Loucy (cell line): ENCODE measurements at regions not wholly inside any gene's neighbourhood (a gene's known extent, or its start where the extent isn't known, plus 50 kb on each side); places are given as distances from the start of the nearest gene placed in this dataset.

Experiments used
- H2AFZ ChIP-seq: fragments of 200-600 bp; sonication (generic); 2 replicates; pipeline ENCODE4 v1.6.0; 2016; ENCODE audit warnings: antibody characterized with exemption, mild to moderate bottlenecking, low read length, moderate library complexity
- H3F3A ChIP-seq: fragments of 200-600 bp; 2 replicates; pipeline ENCODE4 v1.6.0; 2016; ENCODE audit warnings: antibody characterized with exemption, low read depth, mild to moderate bottlenecking
- H3K27me3 ChIP-seq: fragments of 200-600 bp; sonication (generic); 2 replicates; pipeline ENCODE4 v1.6.1; 2014; ENCODE audit warnings: low read length, mild to moderate bottlenecking; ENCODE audit not compliant: insufficient read depth, poor library complexity, severe bottlenecking
- H3K36me3 ChIP-seq: fragments of 200-600 bp; sonication (generic); 2 replicates; pipeline ENCODE4 v1.6.1; 2016; ENCODE audit warnings: low read length; ENCODE audit not compliant: insufficient read depth
- H3K4me1 ChIP-seq: fragments of 200-600 bp; sonication (generic); 2 replicates; pipeline ENCODE4 v1.5.1; 2014; ENCODE audit warnings: low read length, mild to moderate bottlenecking; ENCODE audit not compliant: insufficient read depth, poor library complexity, severe bottlenecking
- H3K4me2 ChIP-seq: fragments of 200-600 bp; sonication (generic); 2 replicates; pipeline ENCODE4 v1.6.0; 2014; ENCODE audit warnings: antibody characterized with exemption, low read length, low read depth, mild to moderate bottlenecking; ENCODE audit not compliant: poor library complexity, severe bottlenecking
- H3K4me3 ChIP-seq: fragments of 200-600 bp; sonication (generic); 2 replicates; pipeline ENCODE4 v1.5.1; 2014; ENCODE audit warnings: low read length, mild to moderate bottlenecking, mixed read lengths; ENCODE audit not compliant: poor library complexity, severe bottlenecking
- H3K79me2 ChIP-seq: fragments of 200-600 bp; sonication (generic); 2 replicates; pipeline ENCODE4 v1.6.1; 2014; ENCODE audit warnings: low read length; ENCODE audit not compliant: insufficient read depth
- H3K9ac ChIP-seq: fragments of 200-600 bp; sonication (generic); 2 replicates; pipeline ENCODE4 v1.6.0; 2014; ENCODE audit warnings: mild to moderate bottlenecking, low read depth, low read length, moderate library complexity; ENCODE audit not compliant: poor library complexity, severe bottlenecking
- H3K9me2 ChIP-seq: fragments of 200-600 bp; sonication (generic); replicated peaks from 2 replicates; pipeline ENCODE4 v1.6.1; 2016; ENCODE audit warnings: low read depth, low read length, mixed read lengths
- H3K9me3 ChIP-seq: fragments of 200-600 bp; sonication (generic); 2 replicates; pipeline ENCODE4 v1.6.1; 2014; ENCODE audit warnings: mild to moderate bottlenecking, antibody characterized with exemption, low read length, low read depth; ENCODE audit not compliant: insufficient read depth
- H4K20me1 ChIP-seq: fragments of 200-600 bp; sonication (generic); 2 replicates; pipeline ENCODE4 v1.6.0; 2014; ENCODE audit warnings: antibody characterized with exemption, low read length, mild to moderate bottlenecking; ENCODE audit not compliant: insufficient read depth, poor library complexity, severe bottlenecking
- EZH2phosphoT487 ChIP-seq: fragments of 200-600 bp; IDR thresholded peaks from 2 replicates; pipeline ENCODE4 v1.6.1; 2018; ENCODE audit warnings: antibody characterized with exemption, mild to moderate bottlenecking, moderate library complexity, borderline replicate concordance
- TF ChIP-seq, protein P1 (sequence below): fragments of 200-600 bp; sonication (generic); conservative IDR thresholded peaks from 2 replicates; pipeline ENCODE4 v1.5.1; 2014; ENCODE audit warnings: mild to moderate bottlenecking, antibody characterized with exemption, low read length

DNA sequence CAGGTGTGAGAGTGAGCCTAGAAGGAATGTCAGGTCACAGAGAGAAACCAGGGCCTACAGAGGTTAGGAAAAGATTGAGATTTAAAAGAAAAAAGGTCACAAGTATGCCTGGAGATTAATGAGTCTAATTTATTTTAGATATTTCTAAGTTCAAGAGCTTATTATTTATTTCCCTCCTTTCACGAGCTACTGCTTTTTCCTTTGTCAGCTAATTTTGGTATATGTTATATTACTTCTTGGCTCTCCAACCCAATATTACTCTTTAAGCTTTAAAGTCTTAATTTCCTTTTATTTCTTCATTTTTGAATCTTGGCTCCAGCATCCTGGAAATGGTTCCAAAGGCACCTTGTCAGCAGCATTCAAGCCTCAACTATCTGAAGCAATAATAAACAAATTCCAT lies 109.5 kb upstream of the MIS18BP1 start:
- Histone ChIP-seq H3K9ac (no peak overlapping the region), H3K4me3 (no peak overlapping the region), H3K79me2 (no peaks in the 10 kb centered on the region), H3K27me3 (no peaks in the 10 kb centered on the region), H3K36me3 (no peaks in the 10 kb centered on the region), H4K20me1 (no peaks in the 10 kb centered on the region), H3K4me1 (no peaks in the 10 kb centered on the region), H3K9me3 (no peaks in the 10 kb centered on the region), H2AFZ (no peak overlapping the region), H3K4me2 (no peak overlapping the region), H3K9me2 (no peaks in the 10 kb centered on the region), H3F3A (no peaks in the 10 kb centered on the region)
- TF ChIP-seq, protein P1, sequence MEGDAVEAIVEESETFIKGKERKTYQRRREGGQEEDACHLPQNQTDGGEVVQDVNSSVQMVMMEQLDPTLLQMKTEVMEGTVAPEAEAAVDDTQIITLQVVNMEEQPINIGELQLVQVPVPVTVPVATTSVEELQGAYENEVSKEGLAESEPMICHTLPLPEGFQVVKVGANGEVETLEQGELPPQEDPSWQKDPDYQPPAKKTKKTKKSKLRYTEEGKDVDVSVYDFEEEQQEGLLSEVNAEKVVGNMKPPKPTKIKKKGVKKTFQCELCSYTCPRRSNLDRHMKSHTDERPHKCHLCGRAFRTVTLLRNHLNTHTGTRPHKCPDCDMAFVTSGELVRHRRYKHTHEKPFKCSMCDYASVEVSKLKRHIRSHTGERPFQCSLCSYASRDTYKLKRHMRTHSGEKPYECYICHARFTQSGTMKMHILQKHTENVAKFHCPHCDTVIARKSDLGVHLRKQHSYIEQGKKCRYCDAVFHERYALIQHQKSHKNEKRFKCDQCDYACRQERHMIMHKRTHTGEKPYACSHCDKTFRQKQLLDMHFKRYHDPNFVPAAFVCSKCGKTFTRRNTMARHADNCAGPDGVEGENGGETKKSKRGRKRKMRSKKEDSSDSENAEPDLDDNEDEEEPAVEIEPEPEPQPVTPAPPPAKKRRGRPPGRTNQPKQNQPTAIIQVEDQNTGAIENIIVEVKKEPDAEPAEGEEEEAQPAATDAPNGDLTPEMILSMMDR, result no peak
- no peak for TF ChIP-seq EZH2phosphoT487

DNA sequence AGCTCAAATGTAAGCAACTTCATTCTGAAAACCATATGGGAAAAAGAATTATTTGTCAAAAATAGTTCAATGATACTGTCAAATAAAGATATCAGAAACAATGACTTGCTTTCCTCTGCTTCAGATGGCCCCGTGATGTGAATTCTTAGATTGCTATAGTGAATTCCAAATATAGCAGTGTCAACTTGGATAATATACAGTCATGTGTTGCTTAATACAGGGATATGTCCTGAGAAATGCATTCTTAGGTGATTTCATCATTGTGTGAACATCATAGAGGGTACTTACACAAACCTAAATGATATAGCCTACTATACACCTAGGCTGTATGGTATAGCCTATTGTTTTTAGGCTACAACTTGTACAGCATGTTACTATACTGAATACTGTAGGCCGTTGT lies 108.7 kb upstream of the MIS18BP1 start:
- H3K9me3 ChIP-seq, result no peaks in the 10 kb centered on the region
- TF ChIP-seq, protein P1, result no peak
- no peak for TF ChIP-seq EZH2phosphoT487
- no peaks in the 10 kb centered on the region for H3F3A ChIP-seq
- no peaks in the 10 kb centered on the region for H3K36me3 ChIP-seq
- no peak overlapping the region for H3K9ac ChIP-seq
- no peak overlapping the region for H3K4me3 ChIP-seq
- no peaks in the 10 kb centered on the region for H3K27me3 ChIP-seq
- no peaks in the 10 kb centered on the region for H3K9me2 ChIP-seq
- H4K20me1 ChIP-seq, result no peaks in the 10 kb centered on the region
- H3K4me2 ChIP-seq, result no peak overlapping the region
- H3K4me1 ChIP-seq, result no peaks in the 10 kb centered on the region
- H3K79me2 ChIP-seq, result no peaks in the 10 kb centered on the region
- no peak overlapping the region for H2AFZ ChIP-seq

DNA sequence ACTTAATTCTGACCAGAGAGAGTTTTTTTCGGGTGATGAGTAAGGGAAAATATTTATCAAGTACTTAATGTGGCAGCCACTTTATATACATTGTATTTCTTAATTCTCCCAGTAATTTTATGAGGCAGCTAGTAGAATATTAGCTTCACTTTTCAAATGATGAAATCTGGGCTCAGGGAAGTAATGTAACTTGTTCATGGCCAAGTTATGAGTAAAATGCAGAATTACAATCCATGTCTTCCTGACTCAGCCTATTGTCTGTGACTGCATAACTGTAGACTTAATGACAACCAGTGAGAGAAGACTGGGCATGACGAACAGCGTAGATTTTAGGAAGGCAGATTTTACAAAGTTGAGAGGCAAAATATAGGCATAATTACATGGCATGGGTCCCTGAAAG lies 106.7 kb upstream of the MIS18BP1 start:
- no peaks in the 10 kb centered on the region for H3K27me3 ChIP-seq
- no peaks in the 10 kb centered on the region for H4K20me1 ChIP-seq
- TF ChIP-seq EZH2phosphoT487, result no peak
- TF ChIP-seq, protein P1, result no peak
- no peaks in the 10 kb centered on the region for H3K9me2 ChIP-seq
- no peaks in the 10 kb centered on the region for H3K36me3 ChIP-seq
- H3K9ac ChIP-seq, result no peak overlapping the region
- no peak overlapping the region for H2AFZ ChIP-seq
- no peak overlapping the region for H3K4me3 ChIP-seq
- H3K79me2 ChIP-seq, result no peaks in the 10 kb centered on the region
- no peaks in the 10 kb centered on the region for H3K4me1 ChIP-seq
- H3K4me2 ChIP-seq, result no peak overlapping the region
- no peaks in the 10 kb centered on the region for H3F3A ChIP-seq
- no peaks in the 10 kb centered on the region for H3K9me3 ChIP-seq
